Fibroblast of lung (primary cell): ENCODE measurements at regions not wholly inside any gene's neighbourhood (a gene's known extent, or its start where the extent isn't known, plus 50 kb on each side); places are given as distances from the start of the nearest gene placed in this dataset.

ENCODE experiments used
- DNase-seq, 2 donors: peaks; one replicate each; pipeline versions ENCODE4 v3.0.0 to v3.0.0-alpha.2; 2010; ENCODE audit warnings: low read depth in 2 of 2
- H2AFZ ChIP-seq: 2 replicates; pipeline ENCODE4 v1.5.1; 2012; ENCODE audit warnings: low read length, control low read depth, inconsistent platforms
- H3K27ac ChIP-seq: 2 replicates; pipeline ENCODE4 v1.5.1; 2011; ENCODE audit warnings: low read length, control low read depth; ENCODE audit not compliant: insufficient read depth
- H3K27me3 ChIP-seq: 2 replicates; pipeline ENCODE4 v1.5.1; 2011; ENCODE audit warnings: mild to moderate bottlenecking, low read length; ENCODE audit not compliant: control insufficient read depth, insufficient read depth
- H3K36me3 ChIP-seq: 2 replicates; pipeline ENCODE4 v1.5.1; 2011; ENCODE audit warnings: low read length; ENCODE audit not compliant: control insufficient read depth, insufficient read depth
- H3K4me1 ChIP-seq: 2 replicates; pipeline ENCODE4 v1.5.1; 2011; ENCODE audit warnings: low read length; ENCODE audit not compliant: control insufficient read depth, insufficient read depth; ENCODE audit errors: extremely low read depth
- H3K4me2 ChIP-seq: 2 replicates; pipeline ENCODE4 v1.5.1; 2011; ENCODE audit warnings: low read length, control low read depth; ENCODE audit not compliant: insufficient read depth; ENCODE audit errors: extremely low read depth
- H3K4me3 ChIP-seq, 4 experiments: fragments of 200-600 bp in 1 of 4; sonication (generic) in 1 of 4; replicated peaks in 1 of 4; 2 replicates each; pipeline ENCODE4 v1.5.1; 2011 to 2016; ENCODE audit warnings: low read length in 4 of 4, low read depth in 3 of 4, mild to moderate bottlenecking in 3 of 4, control low read depth in 2 of 4, inconsistent platforms in 1 of 4, mixed read lengths in 1 of 4; ENCODE audit not compliant: insufficient read depth in 1 of 4; ENCODE audit errors: control extremely low read depth in 1 of 4
- H3K79me2 ChIP-seq: 2 replicates; pipeline ENCODE4 v1.5.1; 2012; ENCODE audit warnings: mild to moderate bottlenecking, low read length, inconsistent platforms; ENCODE audit not compliant: control insufficient read depth, insufficient read depth
- H3K9ac ChIP-seq: 2 replicates; pipeline ENCODE4 v1.5.1; 2011; ENCODE audit warnings: mild to moderate bottlenecking, low read length, control low read depth; ENCODE audit not compliant: insufficient read depth
- H3K9me3 ChIP-seq: 2 replicates; pipeline ENCODE4 v1.5.1; 2012; ENCODE audit warnings: low read depth, low read length; ENCODE audit not compliant: control insufficient read depth, insufficient read depth
- H4K20me1 ChIP-seq: 2 replicates; pipeline ENCODE4 v1.5.1; 2011; ENCODE audit warnings: low read length; ENCODE audit not compliant: control insufficient read depth, insufficient read depth; ENCODE audit errors: extremely low read depth
- CTCF ChIP-seq, 2 donors: IDR thresholded peaks in 1 of 2; conservative IDR thresholded peaks in 1 of 2; 1 replicate in 1 of 2; 2 replicates in 1 of 2; pipeline ENCODE4 v1.5.1; 2011 to 2012; ENCODE audit warnings: low read length in 2 of 2, control low read depth in 1 of 2, inconsistent platforms in 1 of 2, low read depth in 1 of 2, mild to moderate bottlenecking in 1 of 2
- EZH2 ChIP-seq: IDR thresholded peaks from 2 replicates; pipeline ENCODE4 v1.5.1; 2012; ENCODE audit warnings: low read length, control low read depth, mild to moderate bottlenecking; ENCODE audit errors: missing control alignments

GRCh38 chr6:148182378-148182777, 160.3 kb upstream of the SASH1 start:
- H3K4me2 ChIP-seq, result no peak overlapping the region
- no peaks in the 10 kb centered on the region for H3K36me3 ChIP-seq
- DNase-seq, result no peak
- H3K27me3 ChIP-seq, result no peaks in the 10 kb centered on the region
- no peaks in the 10 kb centered on the region for H3K9me3 ChIP-seq
- H4K20me1 ChIP-seq, result no peaks in the 10 kb centered on the region
- no peaks in the 10 kb centered on the region for H3K79me2 ChIP-seq
- no peak overlapping the region for H2AFZ ChIP-seq
- H3K4me3 ChIP-seq, result no peak overlapping the region
- H3K27ac ChIP-seq, result no peak overlapping the region
- no peak overlapping the region for H3K9ac ChIP-seq
- H3K4me1 ChIP-seq, result no peaks in the 10 kb centered on the region
- TF ChIP-seq EZH2, result no peak
- no peak for TF ChIP-seq CTCF (conservative IDR thresholded peaks at IDR 0.05 in 1 of 2, IDR thresholded peaks at IDR 0.05 in 1 of 2; ENCODE audit: low read depth in 1 of 2, low read length in 2 of 2)

DNA sequence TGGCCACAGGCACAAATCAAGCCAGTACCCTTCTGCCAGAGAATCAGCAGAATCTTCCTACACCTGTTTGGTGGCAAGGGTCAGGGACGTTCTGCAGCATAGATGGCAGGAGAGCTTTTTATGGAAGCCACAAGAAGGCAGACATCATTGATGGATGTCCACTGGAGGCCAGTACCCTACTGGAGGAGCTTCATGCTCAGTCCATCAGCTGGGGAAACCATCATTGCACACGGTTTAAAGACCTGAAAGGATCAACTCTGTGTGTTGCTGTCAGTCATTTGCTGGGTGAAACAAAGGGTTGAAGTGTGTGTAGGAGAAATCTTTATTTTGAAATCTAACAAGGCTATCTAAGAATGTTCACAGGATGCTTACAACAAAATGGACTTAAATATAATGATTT, 158.9 kb upstream of the SASH1 start:
- no peaks in the 10 kb centered on the region for H3K79me2 ChIP-seq

DNA sequence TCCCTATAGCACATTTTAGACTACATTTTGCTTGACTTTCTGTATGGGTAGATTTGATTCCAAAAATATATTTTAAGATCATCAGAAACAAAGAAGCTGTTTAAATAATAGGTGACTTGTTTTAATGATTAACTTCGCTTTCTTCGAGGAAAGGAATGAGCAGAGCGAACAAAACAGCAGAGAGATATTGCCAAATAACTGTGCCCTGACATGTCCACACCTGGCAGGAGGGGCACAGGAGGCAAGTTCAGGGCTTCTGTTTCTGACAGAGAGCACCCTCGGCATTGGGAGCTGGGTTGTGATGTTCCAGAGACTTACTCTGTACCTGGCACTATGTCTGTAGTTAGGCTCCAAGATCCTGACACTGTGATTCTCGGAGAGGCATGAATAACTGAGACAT, 155.7 kb upstream of the SASH1 start:
- Histone ChIP-seq H3K4me2 (no peak overlapping the region), H3K36me3 (no peaks in the 10 kb centered on the region), H2AFZ (no peak overlapping the region), H3K9ac (no peak overlapping the region), H3K27ac (no peak overlapping the region), H3K9me3 (no peaks in the 10 kb centered on the region), H3K4me1 (no peaks in the 10 kb centered on the region), H3K27me3 (no peaks in the 10 kb centered on the region), H3K4me3 (no peak overlapping the region), H4K20me1 (no peaks in the 10 kb centered on the region), H3K79me2 (no peaks in the 10 kb centered on the region)
- DNase-seq, result no peak
- TF ChIP-seq EZH2, result no peak
- no peak for TF ChIP-seq CTCF (conservative IDR thresholded peaks at IDR 0.05 in 1 of 2, IDR thresholded peaks at IDR 0.05 in 1 of 2; ENCODE audit: low read depth in 1 of 2, low read length in 2 of 2)

More for the DNA sequence above, 158.9 kb upstream of the SASH1 start:
- Histone ChIP-seq H3K27ac (no peak overlapping the region), H3K4me2 (no peak overlapping the region), H3K4me3 (no peak overlapping the region), H2AFZ (no peak overlapping the region), H4K20me1 (no peaks in the 10 kb centered on the region), H3K4me1 (no peaks in the 10 kb centered on the region), H3K27me3 (no peaks in the 10 kb centered on the region), H3K36me3 (no peaks in the 10 kb centered on the region), H3K9ac (no peak overlapping the region), H3K9me3 (no peaks in the 10 kb centered on the region)
- TF ChIP-seq CTCF (conservative IDR thresholded peaks at IDR 0.05 in 1 of 2, IDR thresholded peaks at IDR 0.05 in 1 of 2; ENCODE audit: low read depth in 1 of 2, low read length in 2 of 2) (no peak), EZH2 (no peak)
- DNase-seq, result no peak
